K562 (cell line): ENCODE measurements at regions not wholly inside any gene's neighbourhood (a gene's known extent, or its start where the extent isn't known, plus 50 kb on each side); places are given as distances from the start of the nearest gene placed in this dataset.

Experiments
- ATAC-seq: fragments of 200-7000 bp; cut with Tn5 transposase; 3 replicates; pipeline ENCODE4 v1.9.1; 2020; ENCODE audit warnings: moderate library complexity
- BruUV-seq: library from RNA; stranded (reverse); fragments of 400-500 nt; replicated peaks from 2 replicates; lab custom pipeline; 2021; lab: Mats Ljungman, UMichigan
- CTCF ChIA-PET: fragments of 300-600 bp; formaldehyde crosslinking; extraction: SDS; loops from one replicate; lab custom pipeline; 2021; ENCODE audit warnings: low intra/inter-chr PET ratio; lab: Yijun Ruan, JAX
- POLR2A ChIA-PET: fragments of 300-600, 350-650 bp; sonication (Branson Sonifier 250); formaldehyde crosslinking; extraction: SDS; loops from one replicate; lab custom pipeline; 2021; ENCODE audit warnings: antibody characterized with exemption, inconsistent platforms; lab: Yijun Ruan, JAX
- DNase-seq, 4 experiments: peaks; one replicate each; pipeline versions ENCODE4 v3.0.0 to v3.0.0-alpha.2; 2011 to 2018; ENCODE audit warnings: low spot score in 3 of 4, mixed read lengths in 3 of 4; ENCODE audit errors: extremely low read depth in 1 of 4
- FAIRE-seq: peaks from 2 replicates; lab custom pipeline; 2011; peaks lifted over from hg19 to GRCh38; lab: Jason Lieb, UNC
- H2AFZ ChIP-seq: 2 replicates; pipeline ENCODE4 v1.6.0; 2011; ENCODE audit warnings: low read depth, low read length, control low read depth, inconsistent platforms
- H3K27ac ChIP-seq: fragments of 200-600 bp; 3 replicates; pipeline ENCODE4 v1.8.0; 2011; ENCODE audit warnings: low read depth, mild to moderate bottlenecking, control low read depth, inconsistent platforms, low read length, moderate library complexity, mixed read lengths; ENCODE audit errors: extremely low read depth
- H3K27me3 ChIP-seq, 2 experiments: fragments of 300-600 bp in 1 of 2; 2 replicates in 1 of 2; 3 replicates in 1 of 2; pipeline versions ENCODE4 v1.6.0 to v1.8.0; 2011; ENCODE audit warnings: inconsistent platforms in 2 of 2, low read length in 2 of 2, mild to moderate bottlenecking in 1 of 2, mixed read lengths in 1 of 2, moderate library complexity in 1 of 2; ENCODE audit not compliant: control insufficient read depth in 2 of 2, insufficient read depth in 2 of 2
- H3K36me3 ChIP-seq: fragments of 300-600 bp; 3 replicates; pipeline ENCODE4 v1.8.0; 2011; ENCODE audit warnings: mild to moderate bottlenecking, low read length, inconsistent platforms; ENCODE audit not compliant: control insufficient read depth, insufficient read depth
- H3K4me1 ChIP-seq, 2 experiments: fragments of 200-600 bp in 1 of 2; replicated peaks in 1 of 2; 2 replicates in 1 of 2; 3 replicates in 1 of 2; pipeline versions ENCODE4 v1.5.1 to v1.8.0; 2011; ENCODE audit warnings: inconsistent platforms in 2 of 2, low read length in 2 of 2, mild to moderate bottlenecking in 1 of 2, mixed read lengths in 1 of 2, moderate library complexity in 1 of 2; ENCODE audit not compliant: control insufficient read depth in 2 of 2, insufficient read depth in 2 of 2
- H3K4me2 ChIP-seq: 2 replicates; pipeline ENCODE4 v1.6.1; 2011; ENCODE audit warnings: low read length, control low read depth, inconsistent platforms, mixed read lengths; ENCODE audit not compliant: insufficient read depth
- H3K4me3 ChIP-seq: fragments of 200-600 bp; sonication (generic), shearing (Covaris generic); 2 replicates; pipeline ENCODE4 v1.5.1; 2016; ENCODE audit warnings: control low read depth, inconsistent platforms
- H3K79me2 ChIP-seq: fragments of 200-600 bp; 3 replicates; pipeline ENCODE4 v1.8.0; 2011; ENCODE audit warnings: low read length, inconsistent platforms; ENCODE audit not compliant: control insufficient read depth, insufficient read depth
- H3K9ac ChIP-seq, 2 experiments: 2 replicates each; pipeline versions ENCODE4 v1.6.0 to v1.6.1; 2011; ENCODE audit warnings: low read depth in 2 of 2, low read length in 2 of 2, control low read depth in 1 of 2, inconsistent platforms in 1 of 2, mild to moderate bottlenecking in 1 of 2, mixed read lengths in 1 of 2; ENCODE audit not compliant: insufficient read depth in 1 of 2
- H3K9me1 ChIP-seq: one replicate; pipeline ENCODE4 v1.6.0; 2011; ENCODE audit warnings: inconsistent platforms, mild to moderate bottlenecking, low read length, moderate library complexity; ENCODE audit not compliant: control insufficient read depth, insufficient read depth
- H3K9me3 ChIP-seq: replicated peaks from 2 replicates; pipeline ENCODE4 v1.5.1; 2011; ENCODE audit warnings: low read depth, low read length, inconsistent platforms; ENCODE audit not compliant: control insufficient read depth, insufficient read depth
- H4K20me1 ChIP-seq: replicated peaks from 2 replicates; pipeline ENCODE4 v1.6.1; 2011; ENCODE audit warnings: low read length, inconsistent platforms, mixed read lengths; ENCODE audit not compliant: control insufficient read depth, insufficient read depth
- CBX1 ChIP-seq: sonication (generic); IDR thresholded peaks from 2 replicates; pipeline ENCODE4 v1.6.1; 2016; ENCODE audit warnings: antibody characterized with exemption, low read depth, mild to moderate bottlenecking
- DIDO1 ChIP-seq: fragments of 450-650 bp; IDR thresholded peaks from 2 replicates; pipeline ENCODE4 v1.6.1; 2016; ENCODE audit warnings: low read depth, missing biosample characterization, missing genetic modification characterization
- KAT8 ChIP-seq: fragments of 450-650 bp; IDR thresholded peaks from 2 replicates; pipeline ENCODE4 v1.6.1; 2016; ENCODE audit warnings: low read depth, mild to moderate bottlenecking
- MCM3 ChIP-seq: fragments of 450-650 bp; IDR thresholded peaks from 2 replicates; pipeline ENCODE4 v1.6.1; 2016
- MIER1 ChIP-seq: fragments of 450-650 bp; IDR thresholded peaks from 2 replicates; pipeline ENCODE4 v1.6.1; 2016; ENCODE audit warnings: antibody characterized with exemption, mild to moderate bottlenecking, low read depth
- MLLT1 ChIP-seq, 2 experiments: fragments of 450-650 bp; IDR thresholded peaks; 2 replicates each; pipeline ENCODE4 v1.6.1; 2016
- MLX ChIP-seq, 2 experiments: fragments of 450-650 bp in 1 of 2; sonication (generic) in 1 of 2; formaldehyde crosslinking; conservative IDR thresholded peaks; 2 replicates each; pipeline versions ENCODE4 v1.4.0 to v1.8.1; 2020 to 2022; ENCODE audit warnings: mild to moderate bottlenecking in 1 of 2, missing genetic modification reagents in 1 of 2
- NFIC ChIP-seq: fragments of 450-650 bp; IDR thresholded peaks from 2 replicates; pipeline ENCODE4 v1.6.1; 2017; ENCODE audit warnings: mild to moderate bottlenecking, inconsistent platforms
- SIN3B ChIP-seq: fragments of 450-650 bp; IDR thresholded peaks from 2 replicates; pipeline ENCODE4 v1.6.1; 2017; ENCODE audit warnings: low read depth, mild to moderate bottlenecking, moderate library complexity
- SLC30A9 ChIP-seq: fragments of 250-450 bp; sonication (Bioruptor Pico); IDR thresholded peaks from 2 replicates; pipeline ENCODE4 v1.8.0; 2022; ENCODE audit warnings: mild to moderate bottlenecking, moderate library complexity
- ZKSCAN8 ChIP-seq: fragments of 200-800 bp; sonication (Bioruptor generic); IDR thresholded peaks from 2 replicates; pipeline ENCODE4 v1.6.1; 2016; ENCODE audit warnings: missing genetic modification characterization, missing compliant biosample characterization
- ZNF3 ChIP-seq: fragments of 250-450 bp; sonication (Bioruptor Pico); IDR thresholded peaks from 2 replicates; pipeline ENCODE4 v1.5.0; 2021; ENCODE audit warnings: mild to moderate bottlenecking, moderate library complexity
- ZNF384 ChIP-seq: IDR thresholded peaks from 2 replicates; pipeline ENCODE4 v1.6.1; 2012; ENCODE audit warnings: low read depth, low read length, improper control_type of control experiment
- ZNF583 ChIP-seq: fragments of 250-450 bp; sonication (Bioruptor Pico); IDR thresholded peaks from 2 replicates; pipeline ENCODE4 v1.4.0; 2020
- ZNF780A ChIP-seq: fragments of 250-450 bp; sonication (Bioruptor Pico); IDR thresholded peaks from 2 replicates; pipeline ENCODE4 v1.5.0; 2021; ENCODE audit warnings: mild to moderate bottlenecking
- WGBS: fragments of 100-300 bp; shearing (Covaris generic); methylation state at CpG from one replicate; pipeline ENCODE4 v1.1.6; 2016; ENCODE audit warnings: low coverage, mixed read lengths; ENCODE audit not compliant: insufficient coverage; ENCODE audit errors: missing lambda C conversion rate; 5-methylcytosine and 5-hydroxymethylcytosine counted together
- in situ Hi-C: fragments of 300-500 bp; cut with MboI; formaldehyde crosslinking; loops from 4 replicates; pipeline ENCODE4 v1.15.0; 2018; ENCODE audit warnings: inconsistent platforms, mixed read lengths
- intact Hi-C: fragments of 100-400 bp; cut with micrococcal nuclease; formaldehyde crosslinking; loops from 2 replicates; pipeline ENCODE4 v1.14.2; 2022
- TF ChIP-seq, protein P1 (sequence below): fragments of 450-650 bp; IDR thresholded peaks from 2 replicates; pipeline ENCODE4 v1.6.1; 2016; ENCODE audit warnings: antibody characterized with exemption

GRCh38 chr1:98179151-98179773 lies 258.4 kb upstream of the DPYD start (continued):
- TF ChIP-seq MLX (CRISPR knock-in tag; conservative IDR thresholded peaks at IDR 0.05) (no peak), SIN3B (no peak)

DNA sequence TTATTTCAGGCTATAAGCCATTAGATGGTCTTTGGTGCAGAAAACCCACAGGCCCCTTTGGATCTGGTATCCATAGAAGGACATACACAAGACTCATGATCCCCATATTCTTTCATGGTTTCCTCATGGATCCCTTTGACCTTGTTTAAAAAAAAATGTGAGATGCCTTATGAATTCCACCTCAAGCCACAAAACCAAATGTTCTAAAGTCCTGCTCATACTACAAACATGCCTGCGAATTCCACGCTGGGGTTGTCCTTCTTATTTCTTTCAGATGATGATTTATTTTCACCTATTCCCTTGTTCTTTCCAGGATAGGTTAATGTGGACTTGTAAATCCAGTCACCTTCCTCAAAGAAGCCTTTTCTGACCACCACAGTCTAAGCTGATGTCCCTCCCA lies 256.9 kb upstream of the DPYD start:
- intact Hi-C loops, result no loop called here
- ChIA-PET POLR2A (no interaction called here), CTCF (no interaction called here)
- no peak for DNase-seq
- Histone ChIP-seq H3K9ac (no peak overlapping the region), H3K9me1 (no peaks in the 10 kb centered on the region), H2AFZ (no peak overlapping the region), H3K27ac (no peak overlapping the region), H3K4me2 (no peak overlapping the region), H3K9me3 (no peaks in the 10 kb centered on the region), H3K36me3 (no peaks in the 10 kb centered on the region), H4K20me1 (no peaks in the 10 kb centered on the region), H3K79me2 (no peaks in the 10 kb centered on the region), H3K4me3 (no peak overlapping the region), H3K4me1 (no peaks in the 10 kb centered on the region), H3K27me3 (no peaks in the 10 kb centered on the region)
- BruUV-seq, result no TSS peak
- no peak for TF ChIP-seq MLLT1 (IDR thresholded peaks at IDR 0.05)
- TF ChIP-seq NFIC, result no peak
- no peak for TF ChIP-seq SLC30A9 (CRISPR knock-in tag)
- no peak for TF ChIP-seq ZNF780A (CRISPR knock-in tag)
- no peak for TF ChIP-seq ZNF384
- TF ChIP-seq, protein P1, sequence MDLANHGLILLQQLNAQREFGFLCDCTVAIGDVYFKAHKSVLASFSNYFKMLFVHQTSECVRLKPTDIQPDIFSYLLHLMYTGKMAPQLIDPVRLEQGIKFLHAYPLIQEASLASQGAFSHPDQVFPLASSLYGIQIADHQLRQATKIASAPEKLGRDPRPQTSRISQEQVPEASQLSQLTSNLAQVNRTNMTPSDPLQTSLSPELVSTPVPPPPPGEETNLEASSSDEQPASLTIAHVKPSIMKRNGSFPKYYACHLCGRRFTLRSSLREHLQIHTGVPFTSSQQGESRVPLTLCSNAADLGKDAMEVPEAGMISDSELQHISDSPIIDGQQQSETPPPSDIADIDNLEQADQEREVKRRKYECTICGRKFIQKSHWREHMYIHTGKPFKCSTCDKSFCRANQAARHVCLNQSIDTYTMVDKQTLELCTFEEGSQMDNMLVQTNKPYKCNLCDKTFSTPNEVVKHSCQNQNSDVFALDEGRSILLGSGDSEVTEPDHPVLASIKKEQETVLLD, result no peak
- no peak for TF ChIP-seq MIER1
- TF ChIP-seq ZKSCAN8 (CRISPR knock-in tag), result no peak
- no peak for TF ChIP-seq CBX1
- TF ChIP-seq KAT8, result no peak
- TF ChIP-seq ZNF583, result no peak
- no peak for TF ChIP-seq MCM3
- no peak for TF ChIP-seq ZNF3 (CRISPR knock-in tag)
- TF ChIP-seq DIDO1 (tag), result no peak
- 0% methylated on average over 2 of the region's 2 CpGs for WGBS
- no peak for ATAC-seq
- FAIRE-seq, result no peak
- in situ Hi-C loops, result no loop called here
